Transverse colon (tissue), 4 donors: ENCODE measurements at regions not wholly inside any gene's neighbourhood (a gene's known extent, or its start where the extent isn't known, plus 50 kb on each side); places are given as distances from the start of the nearest gene placed in this dataset.

Experiments
- EP300 ChIP-seq: sonication (generic); formaldehyde crosslinking; IDR thresholded peaks from one replicate; pipeline ENCODE4 v1.6.1; 2017; ENCODE audit warnings: antibody characterized with exemption, low read depth
- POLR2A ChIP-seq: fragments of 450-650 bp; IDR thresholded peaks from one replicate; pipeline ENCODE4 v1.6.1; 2016; ENCODE audit warnings: antibody characterized with exemption, mild to moderate bottlenecking, moderate library complexity
- POLR2AphosphoS5 ChIP-seq, 3 donors: sonication (generic); formaldehyde crosslinking; IDR thresholded peaks; one replicate each; pipeline ENCODE4 v1.6.1; 2016; ENCODE audit warnings: antibody characterized with exemption in 3 of 3
- TF ChIP-seq, protein P1 (sequence below), 5 experiments: fragments of 200-600 bp in 3 of 5; fragments of 450-650 bp in 2 of 5; sonication (generic) in 3 of 5; IDR thresholded peaks; 1 replicate in 2 of 5; 2 replicates in 3 of 5; pipeline ENCODE4 v1.5.1; 2016 to 2017; ENCODE audit warnings: antibody characterized with exemption in 5 of 5, inconsistent platforms in 3 of 5, mild to moderate bottlenecking in 2 of 5, moderate library complexity in 1 of 5

DNA sequence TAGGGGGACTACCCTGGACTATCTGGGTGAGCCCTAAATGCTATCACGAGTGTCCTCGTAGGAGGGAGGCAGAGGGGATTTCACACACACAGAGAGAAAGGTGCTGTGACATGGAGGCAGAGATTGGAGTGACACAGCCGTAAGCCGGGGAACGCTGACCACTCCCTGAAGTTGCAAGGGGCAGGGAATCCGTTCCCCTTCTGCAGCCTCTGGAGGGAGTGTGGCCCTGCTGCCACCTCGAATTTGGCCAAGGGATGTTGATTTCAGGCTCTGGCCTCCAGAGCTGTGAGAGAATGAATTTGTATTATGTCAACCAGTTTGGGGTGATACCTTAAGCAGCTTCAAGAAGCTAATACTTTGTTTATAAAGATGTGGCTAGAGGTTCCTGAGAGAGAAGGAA, 137.7 kb downstream of the ACTL8 start:
- TF ChIP-seq POLR2AphosphoS5 (IDR thresholded peaks at IDR 0.05), result no peak
- TF ChIP-seq POLR2A, result no peak
- TF ChIP-seq, protein P1, sequence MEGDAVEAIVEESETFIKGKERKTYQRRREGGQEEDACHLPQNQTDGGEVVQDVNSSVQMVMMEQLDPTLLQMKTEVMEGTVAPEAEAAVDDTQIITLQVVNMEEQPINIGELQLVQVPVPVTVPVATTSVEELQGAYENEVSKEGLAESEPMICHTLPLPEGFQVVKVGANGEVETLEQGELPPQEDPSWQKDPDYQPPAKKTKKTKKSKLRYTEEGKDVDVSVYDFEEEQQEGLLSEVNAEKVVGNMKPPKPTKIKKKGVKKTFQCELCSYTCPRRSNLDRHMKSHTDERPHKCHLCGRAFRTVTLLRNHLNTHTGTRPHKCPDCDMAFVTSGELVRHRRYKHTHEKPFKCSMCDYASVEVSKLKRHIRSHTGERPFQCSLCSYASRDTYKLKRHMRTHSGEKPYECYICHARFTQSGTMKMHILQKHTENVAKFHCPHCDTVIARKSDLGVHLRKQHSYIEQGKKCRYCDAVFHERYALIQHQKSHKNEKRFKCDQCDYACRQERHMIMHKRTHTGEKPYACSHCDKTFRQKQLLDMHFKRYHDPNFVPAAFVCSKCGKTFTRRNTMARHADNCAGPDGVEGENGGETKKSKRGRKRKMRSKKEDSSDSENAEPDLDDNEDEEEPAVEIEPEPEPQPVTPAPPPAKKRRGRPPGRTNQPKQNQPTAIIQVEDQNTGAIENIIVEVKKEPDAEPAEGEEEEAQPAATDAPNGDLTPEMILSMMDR (IDR thresholded peaks at IDR 0.05), result no peak
- no peak for TF ChIP-seq EP300
